ENCODE measurements at regions not wholly inside any gene's neighbourhood (a gene's known extent, or its start where the extent isn't known, plus 50 kb on each side); places are given as distances from the start of the nearest gene placed in this dataset.

- DNase-seq (no peak), ATAC-seq (no peak)
- intact Hi-C loops (cut with micrococcal nuclease) = loop anchor here (1.0 to 10.0 kb wide), 3 partner anchors 90 to 852 kb away; no protein-coding TSS in a partner anchor
- no peak for TF ChIP-seq CTCF (IDR thresholded peaks at IDR 0.05)
- ChIA-PET POLR2A (interaction anchor here (2.7 kb wide), 1 partner anchor 76 kb away, joined by 9 read pairs; the partner anchor contains the start of gene ZBED5), CTCF (interaction anchor here (1.2 to 7.7 kb wide), 10 partner anchors 7 to 223 kb away, joined by 3 to 82 read pairs (median 20); no protein-coding TSS in a partner anchor)
- peaks cover 33% of the 10 kb centered on the region for H3K27me3 Mint-ChIP-seq
- no peaks in the 10 kb centered on the region for H3K36me3 Mint-ChIP-seq (ENCODE audit: low read depth)
- H3K4me1 Mint-ChIP-seq (ENCODE audit: low read depth) = peaks cover 8% of the 10 kb centered on the region
- H3K4me3 Mint-ChIP-seq = no peak overlapping the region
- no peaks in the 10 kb centered on the region for H3K9me3 Mint-ChIP-seq
- H3K27ac Mint-ChIP-seq = no peak overlapping the region
These were observed 75.1 kb upstream of the ZBED5 start for GRCh38 chr11:10932976-10933375.

GRCh38 chr11:10931761-10932670 lies 74.2 kb upstream of the ZBED5 start:
- ATAC-seq (no peak), DNase-seq (no peak)
- Mint-ChIP-seq H3K36me3 (ENCODE audit: low read depth) (no peaks in the 10 kb centered on the region), H3K9me3 (no peaks in the 10 kb centered on the region), H3K27me3 (peaks cover 33% of the 10 kb centered on the region), H3K4me3 (peak overlapping the region; percentile 65), H3K4me1 (ENCODE audit: low read depth) (peaks cover 8% of the 10 kb centered on the region), H3K27ac (no peak overlapping the region)
- ChIA-PET POLR2A (interaction anchor here (0.8 to 2.7 kb wide), 2 partner anchors 75 to 105 kb away, joined by 3 to 9 read pairs; partner anchors contain the start of gene ZBED5), CTCF (interaction anchor here (1.0 to 7.7 kb wide), 11 partner anchors 10 to 140 kb away, joined by 3 to 66 read pairs (median 6); partner anchors contain the start of gene EIF4G2)
- TF ChIP-seq CTCF (IDR thresholded peaks at IDR 0.05) = no peak
- intact Hi-C loops (cut with micrococcal nuclease) = loop anchor here (10.0 kb wide), 2 partner anchors 137 to 853 kb away; no protein-coding TSS in a partner anchor

- intact Hi-C loops (cut with micrococcal nuclease) = loop anchor here (10.0 kb wide), 2 partner anchors 136 to 854 kb away; no protein-coding TSS in a partner anchor
- Mint-ChIP-seq H3K27ac (no peak overlapping the region), H3K36me3 (ENCODE audit: low read depth) (no peaks in the 10 kb centered on the region), H3K4me3 (peak overlapping the region; percentile 65), H3K9me3 (no peaks in the 10 kb centered on the region), H3K27me3 (peaks cover 36% of the 10 kb centered on the region), H3K4me1 (ENCODE audit: low read depth) (peaks cover 8% of the 10 kb centered on the region)
- ATAC-seq = peak; percentile 64
- ChIA-PET CTCF (interaction anchor here (1.0 to 7.7 kb wide), 14 partner anchors 11 to 202 kb away, joined by 3 to 66 read pairs (median 4); partner anchors contain the start of gene EIF4G2), POLR2A (interaction anchor here (0.8 to 2.7 kb wide), 3 partner anchors 74 to 122 kb away, joined by 3 to 9 read pairs (median 8); partner anchors contain the start of genes EIF4G2 and ZBED5)
- TF ChIP-seq CTCF (IDR thresholded peaks at IDR 0.05) = no peak
- peak; percentile 50 for DNase-seq
These were observed 73.3 kb upstream of the ZBED5 start for GRCh38 chr11:10930972-10931760.

GRCh38 chr11:10930224-10930971 lies 72.5 kb upstream of the ZBED5 start:
- POLR2A ChIA-PET = interaction anchor here (1.1 to 2.7 kb wide), 2 partner anchors 73 to 121 kb away, joined by 8 to 9 read pairs; partner anchors contain the start of genes EIF4G2 and ZBED5
- peak; percentile 15 for ATAC-seq
- intact Hi-C loops (cut with micrococcal nuclease) = loop anchor here (10.0 kb wide), 2 partner anchors 136 to 854 kb away; no protein-coding TSS in a partner anchor

More at GRCh38 chr11:10930224-10930971, 72.5 kb upstream of the ZBED5 start:
- DNase-seq = peak; percentile 21
- CTCF ChIA-PET = interaction anchor here (1.0 to 7.7 kb wide), 12 partner anchors 12 to 203 kb away, joined by 3 to 66 read pairs (median 5); partner anchors contain the start of gene EIF4G2
- peaks cover 36% of the 10 kb centered on the region for H3K27me3 Mint-ChIP-seq
- H3K36me3 Mint-ChIP-seq (ENCODE audit: low read depth) = no peaks in the 10 kb centered on the region
- H3K27ac Mint-ChIP-seq = no peak overlapping the region
- TF ChIP-seq CTCF (IDR thresholded peaks at IDR 0.05) = no peak
- H3K4me3 Mint-ChIP-seq = peak overlapping the region; percentile 65
- H3K4me1 Mint-ChIP-seq (ENCODE audit: low read depth) = peaks cover 8% of the 10 kb centered on the region
- H3K9me3 Mint-ChIP-seq = no peaks in the 10 kb centered on the region

All from activated CD8-positive, alpha-beta T cell treated with anti-CD3 and anti-CD28 coated beads for 36 hours (primary cell).